ENCODE measurements at regions not wholly inside any gene's neighbourhood (a gene's known extent, or its start where the extent isn't known, plus 50 kb on each side); places are given as distances from the start of the nearest gene placed in this dataset.

GRCh38 chr3:156030723-156031122, 89.7 kb upstream of the KCNAB1 start:
- TF ChIP-seq POLR2AphosphoS5 (IDR thresholded peaks at IDR 0.05) = no peak
- TF ChIP-seq CTCF (IDR thresholded peaks at IDR 0.05) = no peak
